WTC11 (cell line): ENCODE measurements at regions not wholly inside any gene's neighbourhood (a gene's known extent, or its start where the extent isn't known, plus 50 kb on each side); places are given as distances from the start of the nearest gene placed in this dataset.

Source experiments
- ATAC-seq: fragments of 200-7000 bp; cut with Tn5 transposase; 2 replicates; pipeline ENCODE4 v1.10.0; 2021; ENCODE audit warnings: mild to moderate bottlenecking, moderate library complexity
- CTCF ChIA-PET: fragments of 300-600 bp; sonication (Branson Sonifier 250); formaldehyde crosslinking; loops from one replicate; lab custom pipeline; 2021; ENCODE audit warnings: antibody characterized with exemption; lab: Charles Lee
- POLR2A ChIA-PET: fragments of 350-600 bp; sonication (Branson Sonifier 250); formaldehyde crosslinking; loops from one replicate; lab custom pipeline; 2021; ENCODE audit warnings: antibody characterized with exemption; lab: Charles Lee
- DNase-seq: peaks from one replicate; pipeline ENCODE4 v3.0.0; 2021; ENCODE audit warnings: low spot score
- H3K27ac Mint-ChIP-seq: 2 replicates; pipeline ENCODE4 v1.8.0; 2021; ENCODE audit warnings: mixed read lengths
- H3K27me3 Mint-ChIP-seq: 2 replicates; pipeline ENCODE4 v1.8.0; 2021; ENCODE audit warnings: low read depth, mild to moderate bottlenecking, moderate library complexity, mixed read lengths
- H3K36me3 Mint-ChIP-seq: 2 replicates; pipeline ENCODE4 v1.8.0; 2021; ENCODE audit warnings: mixed read lengths
- H3K4me1 Mint-ChIP-seq: 2 replicates; pipeline ENCODE4 v1.8.0; 2022; ENCODE audit warnings: mixed read lengths
- H3K4me3 Mint-ChIP-seq: 2 replicates; pipeline ENCODE4 v1.8.0; 2021; ENCODE audit warnings: mild to moderate bottlenecking, moderate library complexity, mixed read lengths
- H3K9me3 Mint-ChIP-seq: 2 replicates; pipeline ENCODE4 v1.8.0; 2021; ENCODE audit warnings: mixed read lengths
- CREB1 ChIP-seq: sonication (generic); formaldehyde crosslinking; IDR thresholded peaks from 2 replicates; pipeline ENCODE4 v1.8.0; 2023; ENCODE audit warnings: mild to moderate bottlenecking, missing genetic modification reagents
- GABPB1 ChIP-seq: sonication (generic); formaldehyde crosslinking; IDR thresholded peaks from 2 replicates; pipeline ENCODE4 v1.8.1; 2023; ENCODE audit warnings: mild to moderate bottlenecking, missing genetic modification reagents
- SOX15 ChIP-seq: fragments of 250-450 bp; sonication (Bioruptor Pico); IDR thresholded peaks from 2 replicates; pipeline ENCODE4 v1.9.0; 2021; ENCODE audit warnings: mild to moderate bottlenecking
- ZNF263 ChIP-seq: sonication (generic); formaldehyde crosslinking; IDR thresholded peaks from 2 replicates; pipeline ENCODE4 v1.8.1; 2022; ENCODE audit warnings: low read depth, mild to moderate bottlenecking, moderate library complexity, missing genetic modification reagents
- ZNF317 ChIP-seq: sonication (generic); formaldehyde crosslinking; IDR thresholded peaks from 2 replicates; pipeline ENCODE4 v1.8.1; 2023; ENCODE audit warnings: low read depth, mild to moderate bottlenecking, moderate library complexity, missing genetic modification reagents, borderline replicate concordance
- ZNF671 ChIP-seq: fragments of 250-450 bp; sonication (Bioruptor Pico); IDR thresholded peaks from 2 replicates; pipeline ENCODE4 v1.8.0; 2021; ENCODE audit warnings: mild to moderate bottlenecking
- TF ChIP-seq, protein P1 (sequence below): fragments of 200-600 bp; IDR thresholded peaks from 2 replicates; pipeline ENCODE4 v1.8.0; 2022; ENCODE audit warnings: antibody characterized with exemption
- TF ChIP-seq, protein P2 (sequence below): sonication (generic); formaldehyde crosslinking; IDR thresholded peaks from 2 replicates; pipeline ENCODE4 v1.8.0; 2022; ENCODE audit warnings: mild to moderate bottlenecking, missing genetic modification reagents
- TF ChIP-seq, protein P3 (sequence below): sonication (generic); formaldehyde crosslinking; IDR thresholded peaks from 2 replicates; pipeline ENCODE4 v1.8.0; 2022; ENCODE audit warnings: mild to moderate bottlenecking, missing genetic modification reagents
- TF ChIP-seq, protein P4 (sequence below): fragments of 250-450 bp; sonication (Bioruptor Pico); IDR thresholded peaks from 2 replicates; pipeline ENCODE4 v1.9.0; 2021; ENCODE audit warnings: moderate library complexity, mild to moderate bottlenecking, inconsistent platforms, borderline replicate concordance
- TF ChIP-seq, protein P5 (sequence below): sonication (generic); formaldehyde crosslinking; IDR thresholded peaks from 2 replicates; pipeline ENCODE4 v1.8.0; 2023; ENCODE audit warnings: missing genetic modification reagents, mild to moderate bottlenecking, borderline replicate concordance
- TF ChIP-seq, protein P6 (sequence below): sonication (generic); formaldehyde crosslinking; IDR thresholded peaks from 2 replicates; pipeline ENCODE4 v1.8.1; 2022; ENCODE audit warnings: low read depth, mild to moderate bottlenecking, moderate library complexity, missing genetic modification reagents, borderline replicate concordance
- TF ChIP-seq, protein P7 (sequence below): sonication (generic); formaldehyde crosslinking; IDR thresholded peaks from 2 replicates; pipeline ENCODE4 v1.8.0; 2022; ENCODE audit warnings: mild to moderate bottlenecking, missing genetic modification reagents
- TF ChIP-seq, protein P8 (sequence below): fragments of 250-450 bp; sonication (Bioruptor Pico); IDR thresholded peaks from 2 replicates; pipeline ENCODE4 v1.9.0; 2021; ENCODE audit warnings: mild to moderate bottlenecking

DNA sequence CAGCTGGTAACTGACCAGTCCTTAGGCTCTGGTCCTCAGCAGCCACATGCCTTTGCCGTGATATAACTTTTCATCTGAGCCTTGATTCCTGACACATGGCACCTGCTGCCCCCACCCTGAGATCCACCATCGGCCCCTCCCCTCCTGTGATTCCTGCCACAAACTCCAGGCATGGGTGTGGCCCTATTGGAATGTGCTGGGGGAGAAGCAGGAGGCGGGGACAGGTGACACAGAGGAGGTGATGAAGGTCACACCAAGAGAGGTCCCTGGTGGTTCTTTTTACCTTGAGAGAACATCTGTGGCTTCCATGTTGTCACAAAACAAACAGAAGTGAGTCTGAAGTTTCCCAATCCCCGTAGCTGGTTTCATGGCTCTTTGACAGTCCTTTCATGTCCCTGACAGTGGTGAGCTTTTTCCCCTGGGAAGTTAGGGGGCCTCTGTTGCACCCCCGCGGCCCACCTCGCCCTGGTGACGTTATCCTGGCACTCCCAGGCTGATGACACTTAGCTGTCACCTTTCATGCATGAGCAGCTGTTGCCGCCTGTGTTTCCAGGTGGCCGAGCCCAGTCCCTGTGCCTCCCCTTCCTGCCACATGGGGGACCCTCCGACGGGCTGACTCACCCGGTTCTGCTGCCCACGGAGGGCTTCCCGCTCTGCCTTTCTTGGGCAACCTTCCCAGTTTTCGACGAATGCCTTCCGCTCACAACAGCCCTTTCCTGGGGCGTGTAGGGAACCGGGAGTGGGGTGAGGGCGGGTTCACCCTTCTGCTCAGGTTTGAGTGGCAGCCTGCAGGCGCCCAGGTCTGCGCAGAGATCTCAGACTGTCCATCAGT lies 66.3 kb upstream of the GLI2 start (continued):
- TF ChIP-seq, protein P1, sequence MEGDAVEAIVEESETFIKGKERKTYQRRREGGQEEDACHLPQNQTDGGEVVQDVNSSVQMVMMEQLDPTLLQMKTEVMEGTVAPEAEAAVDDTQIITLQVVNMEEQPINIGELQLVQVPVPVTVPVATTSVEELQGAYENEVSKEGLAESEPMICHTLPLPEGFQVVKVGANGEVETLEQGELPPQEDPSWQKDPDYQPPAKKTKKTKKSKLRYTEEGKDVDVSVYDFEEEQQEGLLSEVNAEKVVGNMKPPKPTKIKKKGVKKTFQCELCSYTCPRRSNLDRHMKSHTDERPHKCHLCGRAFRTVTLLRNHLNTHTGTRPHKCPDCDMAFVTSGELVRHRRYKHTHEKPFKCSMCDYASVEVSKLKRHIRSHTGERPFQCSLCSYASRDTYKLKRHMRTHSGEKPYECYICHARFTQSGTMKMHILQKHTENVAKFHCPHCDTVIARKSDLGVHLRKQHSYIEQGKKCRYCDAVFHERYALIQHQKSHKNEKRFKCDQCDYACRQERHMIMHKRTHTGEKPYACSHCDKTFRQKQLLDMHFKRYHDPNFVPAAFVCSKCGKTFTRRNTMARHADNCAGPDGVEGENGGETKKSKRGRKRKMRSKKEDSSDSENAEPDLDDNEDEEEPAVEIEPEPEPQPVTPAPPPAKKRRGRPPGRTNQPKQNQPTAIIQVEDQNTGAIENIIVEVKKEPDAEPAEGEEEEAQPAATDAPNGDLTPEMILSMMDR, result peak; percentile 46; the same call in 1 of the 2 replicates
- peak; percentile 98 for TF ChIP-seq GABPB1 (CRISPR knock-in tag)
- TF ChIP-seq, protein P2, sequence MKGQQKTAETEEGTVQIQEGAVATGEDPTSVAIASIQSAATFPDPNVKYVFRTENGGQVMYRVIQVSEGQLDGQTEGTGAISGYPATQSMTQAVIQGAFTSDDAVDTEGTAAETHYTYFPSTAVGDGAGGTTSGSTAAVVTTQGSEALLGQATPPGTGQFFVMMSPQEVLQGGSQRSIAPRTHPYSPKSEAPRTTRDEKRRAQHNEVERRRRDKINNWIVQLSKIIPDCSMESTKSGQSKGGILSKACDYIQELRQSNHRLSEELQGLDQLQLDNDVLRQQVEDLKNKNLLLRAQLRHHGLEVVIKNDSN, result no peak
- TF ChIP-seq ZNF671 (CRISPR knock-in tag), result no peak
- no peak for TF ChIP-seq ZNF263 (CRISPR knock-in tag)
- TF ChIP-seq, protein P3, sequence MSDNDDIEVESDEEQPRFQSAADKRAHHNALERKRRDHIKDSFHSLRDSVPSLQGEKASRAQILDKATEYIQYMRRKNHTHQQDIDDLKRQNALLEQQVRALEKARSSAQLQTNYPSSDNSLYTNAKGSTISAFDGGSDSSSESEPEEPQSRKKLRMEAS (CRISPR knock-in tag), result peak; percentile 58; the same call in 1 of the 2 replicates
- TF ChIP-seq ZNF317 (CRISPR knock-in tag), result no peak

DNA sequence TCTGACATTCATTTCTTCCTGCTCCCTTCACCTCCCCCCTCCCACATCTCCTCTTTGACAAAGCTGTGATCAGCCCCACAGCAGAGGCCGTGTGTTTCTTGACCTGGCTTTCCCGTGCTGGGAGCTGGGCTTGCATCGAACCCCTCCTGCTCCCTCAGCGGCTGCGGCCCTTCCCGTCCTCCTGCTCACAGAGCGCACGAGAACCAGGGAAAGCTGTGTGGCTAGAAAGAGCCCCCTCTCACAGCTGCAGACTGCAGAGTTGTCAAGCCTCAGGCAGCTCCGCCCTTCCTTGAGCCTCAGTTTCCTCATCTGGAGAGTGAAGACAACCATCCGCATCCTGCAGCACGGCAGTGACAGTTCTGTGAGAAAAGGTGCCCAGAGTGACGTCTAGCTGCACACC lies 65.7 kb upstream of the GLI2 start:
- ATAC-seq, result no peak
- TF ChIP-seq, protein P4, sequence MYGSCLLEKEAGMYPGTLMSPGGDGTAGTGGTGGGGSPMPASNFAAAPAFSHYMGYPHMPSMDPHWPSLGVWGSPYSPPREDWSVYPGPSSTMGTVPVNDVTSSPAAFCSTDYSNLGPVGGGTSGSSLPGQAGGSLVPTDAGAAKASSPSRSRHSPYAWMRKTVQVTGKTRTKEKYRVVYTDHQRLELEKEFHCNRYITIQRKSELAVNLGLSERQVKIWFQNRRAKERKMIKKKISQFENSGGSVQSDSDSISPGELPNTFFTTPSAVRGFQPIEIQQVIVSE (CRISPR knock-in tag), result no peak
- TF ChIP-seq, protein P5, sequence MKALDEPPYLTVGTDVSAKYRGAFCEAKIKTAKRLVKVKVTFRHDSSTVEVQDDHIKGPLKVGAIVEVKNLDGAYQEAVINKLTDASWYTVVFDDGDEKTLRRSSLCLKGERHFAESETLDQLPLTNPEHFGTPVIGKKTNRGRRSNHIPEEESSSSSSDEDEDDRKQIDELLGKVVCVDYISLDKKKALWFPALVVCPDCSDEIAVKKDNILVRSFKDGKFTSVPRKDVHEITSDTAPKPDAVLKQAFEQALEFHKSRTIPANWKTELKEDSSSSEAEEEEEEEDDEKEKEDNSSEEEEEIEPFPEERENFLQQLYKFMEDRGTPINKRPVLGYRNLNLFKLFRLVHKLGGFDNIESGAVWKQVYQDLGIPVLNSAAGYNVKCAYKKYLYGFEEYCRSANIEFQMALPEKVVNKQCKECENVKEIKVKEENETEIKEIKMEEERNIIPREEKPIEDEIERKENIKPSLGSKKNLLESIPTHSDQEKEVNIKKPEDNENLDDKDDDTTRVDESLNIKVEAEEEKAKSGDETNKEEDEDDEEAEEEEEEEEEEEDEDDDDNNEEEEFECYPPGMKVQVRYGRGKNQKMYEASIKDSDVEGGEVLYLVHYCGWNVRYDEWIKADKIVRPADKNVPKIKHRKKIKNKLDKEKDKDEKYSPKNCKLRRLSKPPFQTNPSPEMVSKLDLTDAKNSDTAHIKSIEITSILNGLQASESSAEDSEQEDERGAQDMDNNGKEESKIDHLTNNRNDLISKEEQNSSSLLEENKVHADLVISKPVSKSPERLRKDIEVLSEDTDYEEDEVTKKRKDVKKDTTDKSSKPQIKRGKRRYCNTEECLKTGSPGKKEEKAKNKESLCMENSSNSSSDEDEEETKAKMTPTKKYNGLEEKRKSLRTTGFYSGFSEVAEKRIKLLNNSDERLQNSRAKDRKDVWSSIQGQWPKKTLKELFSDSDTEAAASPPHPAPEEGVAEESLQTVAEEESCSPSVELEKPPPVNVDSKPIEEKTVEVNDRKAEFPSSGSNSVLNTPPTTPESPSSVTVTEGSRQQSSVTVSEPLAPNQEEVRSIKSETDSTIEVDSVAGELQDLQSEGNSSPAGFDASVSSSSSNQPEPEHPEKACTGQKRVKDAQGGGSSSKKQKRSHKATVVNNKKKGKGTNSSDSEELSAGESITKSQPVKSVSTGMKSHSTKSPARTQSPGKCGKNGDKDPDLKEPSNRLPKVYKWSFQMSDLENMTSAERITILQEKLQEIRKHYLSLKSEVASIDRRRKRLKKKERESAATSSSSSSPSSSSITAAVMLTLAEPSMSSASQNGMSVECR, result 0 out of 2 replicates have a peak, but pooled peaks have one; percentile 14
- Mint-ChIP-seq H3K4me3 (no peak overlapping the region), H3K9me3 (peaks cover 35% of the 10 kb centered on the region), H3K36me3 (peaks cover 16% of the 10 kb centered on the region), H3K27me3 (peaks cover 65% of the 10 kb centered on the region), H3K4me1 (0 out of 2 replicates have a peak, but pooled peaks cover 3% of the 10 kb centered on the region), H3K27ac (no peak overlapping the region)
- DNase-seq, result no peak
- CTCF ChIA-PET, result interaction anchor here (0.6 to 2.3 kb wide), 14 partner anchors 9 to 401 kb away, joined by 3 to 22 read pairs (median 4); no protein-coding TSS in a partner anchor
- POLR2A ChIA-PET, result interaction anchor here (1.0 kb wide), 1 partner anchor 116 kb away, joined by 5 read pairs; no protein-coding TSS in a partner anchor

DNA sequence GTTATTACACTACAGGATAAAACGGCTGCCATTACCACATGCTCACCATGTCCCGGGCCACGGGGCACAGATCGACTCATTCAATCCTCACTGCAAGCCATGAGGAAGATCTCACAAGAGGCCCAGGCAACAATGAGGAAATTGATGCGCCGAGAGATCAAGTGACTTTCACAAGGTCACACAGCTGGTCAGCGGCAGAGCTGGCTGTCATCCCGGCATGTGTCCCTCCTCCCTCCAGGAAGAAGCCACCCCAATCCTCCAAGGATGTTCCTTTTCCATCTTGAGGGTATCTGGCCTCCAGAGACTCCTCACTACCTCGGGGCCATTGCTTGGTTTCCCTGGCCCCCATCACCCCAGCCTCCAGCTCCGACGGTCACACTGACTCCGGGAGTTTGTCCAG lies 65.3 kb upstream of the GLI2 start:
- 0 out of 2 replicates have a peak, but pooled peaks cover 3% of the 10 kb centered on the region for H3K4me1 Mint-ChIP-seq
- ATAC-seq (no peak), DNase-seq (no peak)
- peaks cover 15% of the 10 kb centered on the region for H3K36me3 Mint-ChIP-seq
- CTCF ChIA-PET, result interaction anchor here (1.0 to 2.3 kb wide), 9 partner anchors 9 to 400 kb away, joined by 3 to 22 read pairs (median 5); no protein-coding TSS in a partner anchor
- H3K4me3 Mint-ChIP-seq, result no peak overlapping the region
- H3K27ac Mint-ChIP-seq, result no peak overlapping the region
- peaks cover 31% of the 10 kb centered on the region for H3K9me3 Mint-ChIP-seq
- peaks cover 64% of the 10 kb centered on the region for H3K27me3 Mint-ChIP-seq
- POLR2A ChIA-PET, result interaction anchor here (1.0 kb wide), 1 partner anchor 117 kb away, joined by 5 read pairs; no protein-coding TSS in a partner anchor
- TF ChIP-seq, protein P4 (CRISPR knock-in tag), result no peak
- TF ChIP-seq CREB1 (CRISPR knock-in tag) (no peak), SOX15 (CRISPR knock-in tag) (no peak)
- TF ChIP-seq, protein P6, sequence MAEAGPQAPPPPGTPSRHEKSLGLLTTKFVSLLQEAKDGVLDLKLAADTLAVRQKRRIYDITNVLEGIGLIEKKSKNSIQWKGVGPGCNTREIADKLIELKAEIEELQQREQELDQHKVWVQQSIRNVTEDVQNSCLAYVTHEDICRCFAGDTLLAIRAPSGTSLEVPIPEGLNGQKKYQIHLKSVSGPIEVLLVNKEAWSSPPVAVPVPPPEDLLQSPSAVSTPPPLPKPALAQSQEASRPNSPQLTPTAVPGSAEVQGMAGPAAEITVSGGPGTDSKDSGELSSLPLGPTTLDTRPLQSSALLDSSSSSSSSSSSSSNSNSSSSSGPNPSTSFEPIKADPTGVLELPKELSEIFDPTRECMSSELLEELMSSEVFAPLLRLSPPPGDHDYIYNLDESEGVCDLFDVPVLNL (CRISPR knock-in tag), result no peak
- TF ChIP-seq, protein P7, sequence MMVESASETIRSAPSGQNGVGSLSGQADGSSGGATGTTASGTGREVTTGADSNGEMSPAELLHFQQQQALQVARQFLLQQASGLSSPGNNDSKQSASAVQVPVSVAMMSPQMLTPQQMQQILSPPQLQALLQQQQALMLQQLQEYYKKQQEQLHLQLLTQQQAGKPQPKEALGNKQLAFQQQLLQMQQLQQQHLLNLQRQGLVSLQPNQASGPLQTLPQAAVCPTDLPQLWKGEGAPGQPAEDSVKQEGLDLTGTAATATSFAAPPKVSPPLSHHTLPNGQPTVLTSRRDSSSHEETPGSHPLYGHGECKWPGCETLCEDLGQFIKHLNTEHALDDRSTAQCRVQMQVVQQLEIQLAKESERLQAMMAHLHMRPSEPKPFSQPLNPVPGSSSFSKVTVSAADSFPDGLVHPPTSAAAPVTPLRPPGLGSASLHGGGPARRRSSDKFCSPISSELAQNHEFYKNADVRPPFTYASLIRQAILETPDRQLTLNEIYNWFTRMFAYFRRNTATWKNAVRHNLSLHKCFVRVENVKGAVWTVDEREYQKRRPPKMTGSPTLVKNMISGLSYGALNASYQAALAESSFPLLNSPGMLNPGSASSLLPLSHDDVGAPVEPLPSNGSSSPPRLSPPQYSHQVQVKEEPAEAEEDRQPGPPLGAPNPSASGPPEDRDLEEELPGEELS (CRISPR knock-in tag), result no peak
- TF ChIP-seq, protein P8, sequence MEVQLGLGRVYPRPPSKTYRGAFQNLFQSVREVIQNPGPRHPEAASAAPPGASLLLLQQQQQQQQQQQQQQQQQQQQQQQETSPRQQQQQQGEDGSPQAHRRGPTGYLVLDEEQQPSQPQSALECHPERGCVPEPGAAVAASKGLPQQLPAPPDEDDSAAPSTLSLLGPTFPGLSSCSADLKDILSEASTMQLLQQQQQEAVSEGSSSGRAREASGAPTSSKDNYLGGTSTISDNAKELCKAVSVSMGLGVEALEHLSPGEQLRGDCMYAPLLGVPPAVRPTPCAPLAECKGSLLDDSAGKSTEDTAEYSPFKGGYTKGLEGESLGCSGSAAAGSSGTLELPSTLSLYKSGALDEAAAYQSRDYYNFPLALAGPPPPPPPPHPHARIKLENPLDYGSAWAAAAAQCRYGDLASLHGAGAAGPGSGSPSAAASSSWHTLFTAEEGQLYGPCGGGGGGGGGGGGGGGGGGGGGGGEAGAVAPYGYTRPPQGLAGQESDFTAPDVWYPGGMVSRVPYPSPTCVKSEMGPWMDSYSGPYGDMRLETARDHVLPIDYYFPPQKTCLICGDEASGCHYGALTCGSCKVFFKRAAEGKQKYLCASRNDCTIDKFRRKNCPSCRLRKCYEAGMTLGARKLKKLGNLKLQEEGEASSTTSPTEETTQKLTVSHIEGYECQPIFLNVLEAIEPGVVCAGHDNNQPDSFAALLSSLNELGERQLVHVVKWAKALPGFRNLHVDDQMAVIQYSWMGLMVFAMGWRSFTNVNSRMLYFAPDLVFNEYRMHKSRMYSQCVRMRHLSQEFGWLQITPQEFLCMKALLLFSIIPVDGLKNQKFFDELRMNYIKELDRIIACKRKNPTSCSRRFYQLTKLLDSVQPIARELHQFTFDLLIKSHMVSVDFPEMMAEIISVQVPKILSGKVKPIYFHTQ (CRISPR knock-in tag), result no peak
